ENCODE measurements at regions not wholly inside any gene's neighbourhood (a gene's known extent, or its start where the extent isn't known, plus 50 kb on each side); places are given as distances from the start of the nearest gene placed in this dataset.

- H3K36me3 Mint-ChIP-seq (ENCODE audit: low read depth): no peaks in the 10 kb centered on the region
- DNase-seq (no peak), ATAC-seq (ENCODE audit: low read depth) (no peak)
- H3K27me3 Mint-ChIP-seq: peaks cover 7% of the 10 kb centered on the region
- no peaks in the 10 kb centered on the region for H3K4me1 Mint-ChIP-seq
- peaks cover 19% of the 10 kb centered on the region for H3K9me3 Mint-ChIP-seq
- ChIA-PET POLR2A (no interaction called here), CTCF (no interaction called here)
- TF ChIP-seq, protein P1, sequence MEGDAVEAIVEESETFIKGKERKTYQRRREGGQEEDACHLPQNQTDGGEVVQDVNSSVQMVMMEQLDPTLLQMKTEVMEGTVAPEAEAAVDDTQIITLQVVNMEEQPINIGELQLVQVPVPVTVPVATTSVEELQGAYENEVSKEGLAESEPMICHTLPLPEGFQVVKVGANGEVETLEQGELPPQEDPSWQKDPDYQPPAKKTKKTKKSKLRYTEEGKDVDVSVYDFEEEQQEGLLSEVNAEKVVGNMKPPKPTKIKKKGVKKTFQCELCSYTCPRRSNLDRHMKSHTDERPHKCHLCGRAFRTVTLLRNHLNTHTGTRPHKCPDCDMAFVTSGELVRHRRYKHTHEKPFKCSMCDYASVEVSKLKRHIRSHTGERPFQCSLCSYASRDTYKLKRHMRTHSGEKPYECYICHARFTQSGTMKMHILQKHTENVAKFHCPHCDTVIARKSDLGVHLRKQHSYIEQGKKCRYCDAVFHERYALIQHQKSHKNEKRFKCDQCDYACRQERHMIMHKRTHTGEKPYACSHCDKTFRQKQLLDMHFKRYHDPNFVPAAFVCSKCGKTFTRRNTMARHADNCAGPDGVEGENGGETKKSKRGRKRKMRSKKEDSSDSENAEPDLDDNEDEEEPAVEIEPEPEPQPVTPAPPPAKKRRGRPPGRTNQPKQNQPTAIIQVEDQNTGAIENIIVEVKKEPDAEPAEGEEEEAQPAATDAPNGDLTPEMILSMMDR (IDR thresholded peaks at IDR 0.05): no peak
- intact Hi-C loops (cut with micrococcal nuclease): no loop called here
- H3K27ac Mint-ChIP-seq: no peak overlapping the region
- no peak overlapping the region for H3K4me3 Mint-ChIP-seq
Observed at GRCh38 chr10:44702531-44702930, 208.6 kb upstream of the TMEM72 start.

DNA sequence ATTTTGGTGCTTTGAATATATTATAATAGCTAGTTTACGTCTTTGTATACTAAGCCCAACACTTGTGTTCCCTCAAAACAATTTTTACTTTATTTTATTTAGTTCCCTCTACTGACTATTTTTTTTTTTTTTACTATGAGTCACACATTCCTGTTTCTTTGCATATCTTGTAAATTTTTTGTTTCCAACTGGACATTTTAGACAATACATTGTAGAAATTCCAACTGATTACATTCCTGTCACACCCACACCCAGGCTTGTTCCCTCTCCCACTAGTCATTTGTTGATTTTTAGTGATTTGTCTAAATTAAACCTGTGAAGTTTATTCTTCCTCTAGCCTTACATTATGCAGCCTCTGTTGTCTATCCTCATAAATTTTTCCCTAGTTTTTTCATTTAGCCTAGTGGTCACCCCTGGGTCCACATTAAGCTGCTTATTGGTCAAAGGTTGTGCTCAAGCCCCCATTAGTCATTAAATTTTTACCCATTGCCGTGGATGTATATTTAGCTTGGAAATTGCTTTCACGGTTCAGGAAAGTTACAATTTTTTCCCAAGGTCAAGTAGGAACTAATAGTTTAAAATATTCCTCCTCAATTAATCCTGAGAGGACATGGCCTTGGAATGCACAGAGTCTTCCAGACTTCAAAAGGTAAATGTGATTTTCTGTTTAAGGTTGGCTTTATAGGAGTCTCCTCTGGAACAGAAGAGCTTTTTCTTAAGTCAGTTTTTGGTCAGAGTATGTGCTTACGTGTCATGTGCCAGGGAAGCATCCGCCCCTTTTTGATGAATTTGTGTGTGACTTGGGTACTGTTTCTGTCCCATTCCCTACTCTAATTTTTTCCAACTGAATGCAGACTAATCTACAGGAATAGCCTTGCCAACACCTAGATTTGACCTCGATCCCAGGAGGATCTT is 207.6 kb upstream of the TMEM72 start:
- intact Hi-C loops (cut with micrococcal nuclease): no loop called here
- Mint-ChIP-seq H3K4me3 (no peak overlapping the region), H3K4me1 (no peaks in the 10 kb centered on the region), H3K27ac (no peak overlapping the region), H3K27me3 (peaks cover 8% of the 10 kb centered on the region), H3K9me3 (peaks cover 19% of the 10 kb centered on the region), H3K36me3 (ENCODE audit: low read depth) (no peaks in the 10 kb centered on the region)
- ChIA-PET POLR2A (no interaction called here), CTCF (no interaction called here)
- DNase-seq (no peak), ATAC-seq (ENCODE audit: low read depth) (no peak)
- TF ChIP-seq, protein P1 (IDR thresholded peaks at IDR 0.05): no peak

DNA sequence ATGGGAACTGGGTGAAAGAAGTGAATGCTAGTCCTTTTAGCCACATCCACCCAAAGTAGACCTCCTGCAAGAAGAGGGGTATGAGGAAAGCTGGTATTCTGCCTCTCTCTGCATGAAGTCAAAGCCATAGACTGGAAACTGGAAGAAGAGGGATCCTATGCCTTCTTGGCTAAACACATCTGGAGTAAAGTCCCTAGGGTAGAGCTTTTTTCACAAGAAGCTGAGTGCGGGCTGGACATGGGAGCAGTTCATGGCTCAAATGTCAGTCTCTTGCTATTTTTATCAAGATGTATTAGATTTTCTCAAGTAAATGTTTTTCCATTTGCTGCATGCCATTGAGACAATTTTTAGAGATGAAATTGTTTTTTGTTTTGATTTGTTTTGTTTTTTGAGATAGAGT is 206.5 kb upstream of the TMEM72 start:
- ATAC-seq (ENCODE audit: low read depth) (no peak), DNase-seq (no peak)
- intact Hi-C loops (cut with micrococcal nuclease): no loop called here
- no peak overlapping the region for H3K27ac Mint-ChIP-seq
- no peak overlapping the region for H3K4me3 Mint-ChIP-seq
- CTCF ChIA-PET: no interaction called here
- H3K4me1 Mint-ChIP-seq: no peaks in the 10 kb centered on the region
- H3K9me3 Mint-ChIP-seq: peaks cover 19% of the 10 kb centered on the region
- POLR2A ChIA-PET: no interaction called here
- peaks cover 8% of the 10 kb centered on the region for H3K27me3 Mint-ChIP-seq
- TF ChIP-seq, protein P1 (IDR thresholded peaks at IDR 0.05): no peak
- no peaks in the 10 kb centered on the region for H3K36me3 Mint-ChIP-seq (ENCODE audit: low read depth)

- POLR2A ChIA-PET: no interaction called here
- peaks cover 16% of the 10 kb centered on the region for H3K9me3 Mint-ChIP-seq
- CTCF ChIA-PET: no interaction called here
- intact Hi-C loops (cut with micrococcal nuclease): no loop called here
- ATAC-seq (ENCODE audit: low read depth) (no peak), DNase-seq (no peak)
- TF ChIP-seq, protein P1 (IDR thresholded peaks at IDR 0.05): no peak
- no peak overlapping the region for H3K27ac Mint-ChIP-seq
- peaks cover 8% of the 10 kb centered on the region for H3K27me3 Mint-ChIP-seq
- H3K4me1 Mint-ChIP-seq: no peaks in the 10 kb centered on the region
- no peaks in the 10 kb centered on the region for H3K36me3 Mint-ChIP-seq (ENCODE audit: low read depth)
- no peak overlapping the region for H3K4me3 Mint-ChIP-seq
Observed at GRCh38 chr10:44706745-44707144, 204.4 kb upstream of the TMEM72 start.

DNA sequence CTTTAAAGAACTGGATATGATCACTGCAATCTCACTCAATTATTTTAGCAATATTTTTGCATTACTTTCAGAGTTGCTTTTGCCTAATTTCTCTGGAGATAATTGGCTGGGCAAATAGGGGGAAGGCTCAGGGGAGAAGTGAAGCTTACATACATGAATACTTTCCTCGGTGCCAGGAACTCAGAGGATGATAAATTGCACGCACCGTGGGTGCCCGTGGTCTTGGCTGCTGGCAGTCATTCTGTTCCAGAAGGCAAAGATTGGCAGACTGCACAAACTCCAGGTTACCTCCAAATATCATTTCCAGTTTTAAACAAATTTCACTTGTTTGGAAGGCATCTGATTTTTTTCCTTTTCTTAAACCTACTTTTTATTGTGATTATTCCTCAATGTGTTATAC is 197.8 kb upstream of the TMEM72 start:
- TF ChIP-seq, protein P1 (IDR thresholded peaks at IDR 0.05): no peak
- Mint-ChIP-seq H3K4me1 (no peaks in the 10 kb centered on the region), H3K27ac (no peak overlapping the region), H3K4me3 (no peak overlapping the region), H3K27me3 (no peaks in the 10 kb centered on the region), H3K9me3 (peaks cover 3% of the 10 kb centered on the region), H3K36me3 (ENCODE audit: low read depth) (no peaks in the 10 kb centered on the region)
- CTCF ChIA-PET: no interaction called here
- DNase-seq (no peak), ATAC-seq (ENCODE audit: low read depth) (no peak)
- POLR2A ChIA-PET: no interaction called here
- intact Hi-C loops (cut with micrococcal nuclease): no loop called here

Data from activated B cell treated with CpG ODN at 0.5 μM for 24 hours (primary cell).